ENCODE measurements at regions not wholly inside any gene's neighbourhood (a gene's known extent, or its start where the extent isn't known, plus 50 kb on each side); places are given as distances from the start of the nearest gene placed in this dataset.
"Not testable (repeated sequence)": the region's sequence is repeated elsewhere in the genome, so short reads cannot be mapped to it uniquely, and the experiment has no call there.

GRCh38 chr13:72617951-72618350, 109.5 kb downstream of the MZT1 start:
- Histone ChIP-seq H3K27ac (ENCODE audit: low read depth, low read length) (no peak overlapping the region), H3K27me3 (ENCODE audit: low read length) (no peaks in the 10 kb centered on the region), H4K20me1 (ENCODE audit: low read depth, low read length) (no peaks in the 10 kb centered on the region), H3K79me2 (ENCODE audit: insufficient read depth, low read length) (no peaks in the 10 kb centered on the region), H3K4me3 (ENCODE audit: insufficient read depth, low read length, poor library complexity, severe bottlenecking) (no peak overlapping the region), H3K9me3 (ENCODE audit: insufficient read depth, low read length) (no peaks in the 10 kb centered on the region), H3K9me2 (replicated peaks; ENCODE audit: insufficient read depth, low read length) (no peaks in the 10 kb centered on the region), H2AFZ (ENCODE audit: low read depth, low read length, severe bottlenecking) (no peak overlapping the region), H3K9ac (ENCODE audit: low read length) (no peak overlapping the region), H3K4me2 (ENCODE audit: low read depth, low read length, poor library complexity, severe bottlenecking) (no peak overlapping the region), H3F3A (ENCODE audit: insufficient read depth) (no peaks in the 10 kb centered on the region), H3K36me3 (ENCODE audit: low read length) (no peaks in the 10 kb centered on the region)
- TF ChIP-seq CTCF (IDR thresholded peaks at IDR 0.05; ENCODE audit: insufficient read depth, low read length, poor library complexity, severe bottlenecking): no peak
- TF ChIP-seq EZH2phosphoT487 (conservative IDR thresholded peaks at IDR 0.05; ENCODE audit: low read length): no peak

DNA sequence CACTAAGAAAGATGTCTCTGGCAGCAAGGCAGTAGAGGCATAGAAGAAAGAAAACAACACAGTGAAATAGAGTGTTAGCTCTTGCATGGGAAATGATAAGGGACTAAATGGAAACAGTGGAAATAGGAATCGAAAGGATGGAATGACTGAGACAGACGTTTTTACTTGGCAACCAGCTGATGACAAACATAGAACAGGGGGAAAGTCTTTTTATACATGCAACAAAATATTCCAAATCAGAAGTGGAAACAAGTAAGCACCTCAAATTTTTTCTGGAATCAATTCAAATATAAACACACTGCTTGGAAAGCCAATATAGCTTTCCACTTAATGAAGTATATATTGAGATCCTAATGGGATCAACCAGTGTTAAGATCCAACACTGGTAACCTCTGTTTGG, 110.2 kb downstream of the MZT1 start:
- no peak for TF ChIP-seq EZH2phosphoT487 (conservative IDR thresholded peaks at IDR 0.05; ENCODE audit: low read length)
- no peak for TF ChIP-seq CTCF (IDR thresholded peaks at IDR 0.05; ENCODE audit: insufficient read depth, low read length, poor library complexity, severe bottlenecking)
- Histone ChIP-seq H3K4me2 (ENCODE audit: low read depth, low read length, poor library complexity, severe bottlenecking) (no peak overlapping the region), H3K27ac (ENCODE audit: low read depth, low read length) (no peak overlapping the region), H3F3A (ENCODE audit: insufficient read depth) (no peaks in the 10 kb centered on the region), H3K9ac (ENCODE audit: low read length) (no peak overlapping the region), H4K20me1 (ENCODE audit: low read depth, low read length) (no peaks in the 10 kb centered on the region), H3K79me2 (ENCODE audit: insufficient read depth, low read length) (no peaks in the 10 kb centered on the region), H2AFZ (ENCODE audit: low read depth, low read length, severe bottlenecking) (no peak overlapping the region), H3K4me3 (ENCODE audit: insufficient read depth, low read length, poor library complexity, severe bottlenecking) (no peak overlapping the region), H3K27me3 (ENCODE audit: low read length) (no peaks in the 10 kb centered on the region), H3K9me3 (ENCODE audit: insufficient read depth, low read length) (no peaks in the 10 kb centered on the region), H3K36me3 (ENCODE audit: low read length) (no peaks in the 10 kb centered on the region), H3K9me2 (replicated peaks; ENCODE audit: insufficient read depth, low read length) (no peaks in the 10 kb centered on the region)

- not testable (repeated sequence) for H3K4me3 ChIP-seq (ENCODE audit: insufficient read depth, low read length, poor library complexity, severe bottlenecking); H3K27ac ChIP-seq (ENCODE audit: low read depth, low read length); H2AFZ ChIP-seq (ENCODE audit: low read depth, low read length, severe bottlenecking); H3K9me3 ChIP-seq (ENCODE audit: insufficient read depth, low read length); H3K27me3 ChIP-seq (ENCODE audit: low read length); H3K79me2 ChIP-seq (ENCODE audit: insufficient read depth, low read length); H3K9me2 ChIP-seq (replicated peaks; ENCODE audit: insufficient read depth, low read length); H3K36me3 ChIP-seq (ENCODE audit: low read length); H3K9ac ChIP-seq (ENCODE audit: low read length); H3K4me2 ChIP-seq (ENCODE audit: low read depth, low read length, poor library complexity, severe bottlenecking); H4K20me1 ChIP-seq (ENCODE audit: low read depth, low read length); H3F3A ChIP-seq (ENCODE audit: insufficient read depth)
Observed at GRCh38 chr13:72610251-72610891, 117.1 kb downstream of the MZT1 start.

GRCh38 chr13:72599178-72599743, 128.2 kb downstream of the MZT1 start:
- Histone ChIP-seq H3K79me2 (ENCODE audit: insufficient read depth, low read length) (no peaks in the 10 kb centered on the region), H3K27me3 (ENCODE audit: low read length) (no peaks in the 10 kb centered on the region), H3K4me3 (ENCODE audit: insufficient read depth, low read length, poor library complexity, severe bottlenecking) (no peak overlapping the region), H3K9ac (ENCODE audit: low read length) (no peak overlapping the region), H2AFZ (ENCODE audit: low read depth, low read length, severe bottlenecking) (no peak overlapping the region), H3K9me2 (replicated peaks; ENCODE audit: insufficient read depth, low read length) (peaks cover 4% of the 10 kb centered on the region; the same call in 1 of the 2 replicates), H3K4me2 (ENCODE audit: low read depth, low read length, poor library complexity, severe bottlenecking) (no peak overlapping the region), H3K9me3 (ENCODE audit: insufficient read depth, low read length) (no peaks in the 10 kb centered on the region), H3K36me3 (ENCODE audit: low read length) (no peaks in the 10 kb centered on the region), H3K27ac (ENCODE audit: low read depth, low read length) (no peak overlapping the region), H3F3A (ENCODE audit: insufficient read depth) (no peaks in the 10 kb centered on the region), H4K20me1 (ENCODE audit: low read depth, low read length) (no peaks in the 10 kb centered on the region)
- no peak for TF ChIP-seq EZH2phosphoT487 (conservative IDR thresholded peaks at IDR 0.05; ENCODE audit: low read length)
- TF ChIP-seq CTCF (IDR thresholded peaks at IDR 0.05; ENCODE audit: insufficient read depth, low read length, poor library complexity, severe bottlenecking): no peak

Data from SU-DHL-6 (cell line).